ENCODE measurements at regions not wholly inside any gene's neighbourhood (a gene's known extent, or its start where the extent isn't known, plus 50 kb on each side); places are given as distances from the start of the nearest gene placed in this dataset.
"Not testable (repeated sequence)": the region's sequence is repeated elsewhere in the genome, so short reads cannot be mapped to it uniquely, and the experiment has no call there.

GRCh38 chrX:74187211-74187610 lies 116.8 kb upstream of the ZCCHC13 start:
- H3K27me3 ChIP-seq (ENCODE audit: insufficient read depth, poor library complexity, severe bottlenecking), result no peaks in the 10 kb centered on the region
- no peak for TF ChIP-seq CTCF (IDR thresholded peaks at IDR 0.05; ENCODE audit: poor library complexity, severe bottlenecking)
- no peak overlapping the region for H3K27ac ChIP-seq (ENCODE audit: poor library complexity, severe bottlenecking)
- no peak for DNase-seq (ENCODE audit: low spot score)
- H3K4me3 ChIP-seq (ENCODE audit: severe bottlenecking), result no peak overlapping the region
- H3K9me3 ChIP-seq (ENCODE audit: severe bottlenecking), result no peaks in the 10 kb centered on the region
- no peak for ATAC-seq (ENCODE audit: low read depth)
- H3K36me3 ChIP-seq (ENCODE audit: low read depth), result no peaks in the 10 kb centered on the region
- H3K4me1 ChIP-seq (ENCODE audit: insufficient read depth, poor library complexity, severe bottlenecking), result no peaks in the 10 kb centered on the region

- ATAC-seq (ENCODE audit: low read depth); DNase-seq (ENCODE audit: low spot score); H3K4me3 ChIP-seq (ENCODE audit: severe bottlenecking); H3K4me1 ChIP-seq (ENCODE audit: insufficient read depth, poor library complexity, severe bottlenecking); H3K36me3 ChIP-seq (ENCODE audit: low read depth); H3K27ac ChIP-seq (ENCODE audit: poor library complexity, severe bottlenecking); H3K9me3 ChIP-seq (ENCODE audit: severe bottlenecking); H3K27me3 ChIP-seq (ENCODE audit: insufficient read depth, poor library complexity, severe bottlenecking): not testable (repeated sequence)
These were observed 120.9 kb upstream of the ZCCHC13 start for GRCh38 chrX:74183047-74183446.

GRCh38 chrX:74181976-74182375 lies 122.0 kb upstream of the ZCCHC13 start:
- not testable (repeated sequence) for H3K9me3 ChIP-seq (ENCODE audit: severe bottlenecking); H3K27me3 ChIP-seq (ENCODE audit: insufficient read depth, poor library complexity, severe bottlenecking); H3K27ac ChIP-seq (ENCODE audit: poor library complexity, severe bottlenecking); H3K4me3 ChIP-seq (ENCODE audit: severe bottlenecking); H3K36me3 ChIP-seq (ENCODE audit: low read depth); DNase-seq (ENCODE audit: low spot score); ATAC-seq (ENCODE audit: low read depth); H3K4me1 ChIP-seq (ENCODE audit: insufficient read depth, poor library complexity, severe bottlenecking)

- Histone ChIP-seq H3K4me3 (ENCODE audit: severe bottlenecking) (no peak overlapping the region), H3K36me3 (ENCODE audit: low read depth) (no peaks in the 10 kb centered on the region), H3K9me3 (ENCODE audit: severe bottlenecking) (no peaks in the 10 kb centered on the region), H3K27me3 (ENCODE audit: insufficient read depth, poor library complexity, severe bottlenecking) (no peaks in the 10 kb centered on the region), H3K27ac (ENCODE audit: poor library complexity, severe bottlenecking) (no peak overlapping the region), H3K4me1 (ENCODE audit: insufficient read depth, poor library complexity, severe bottlenecking) (no peaks in the 10 kb centered on the region)
- ATAC-seq (ENCODE audit: low read depth) (no peak), DNase-seq (ENCODE audit: low spot score) (no peak)
- TF ChIP-seq CTCF (IDR thresholded peaks at IDR 0.05; ENCODE audit: poor library complexity, severe bottlenecking), result no peak
These were observed 123.3 kb upstream of the ZCCHC13 start for GRCh38 chrX:74180716-74181115.

- Histone ChIP-seq H3K27ac (ENCODE audit: poor library complexity, severe bottlenecking) (no peak overlapping the region), H3K4me1 (ENCODE audit: insufficient read depth, poor library complexity, severe bottlenecking) (no peaks in the 10 kb centered on the region), H3K4me3 (ENCODE audit: severe bottlenecking) (no peak overlapping the region), H3K36me3 (ENCODE audit: low read depth) (no peaks in the 10 kb centered on the region), H3K27me3 (ENCODE audit: insufficient read depth, poor library complexity, severe bottlenecking) (no peaks in the 10 kb centered on the region), H3K9me3 (ENCODE audit: severe bottlenecking) (no peaks in the 10 kb centered on the region)
- ATAC-seq (ENCODE audit: low read depth) (no peak), DNase-seq (ENCODE audit: low spot score) (no peak)
- no peak for TF ChIP-seq CTCF (IDR thresholded peaks at IDR 0.05; ENCODE audit: poor library complexity, severe bottlenecking)
These were observed 124.0 kb upstream of the ZCCHC13 start for GRCh38 chrX:74179990-74180389.

- ATAC-seq (ENCODE audit: low read depth) (no peak), DNase-seq (ENCODE audit: low spot score) (no peak)
- H3K4me3 ChIP-seq (ENCODE audit: severe bottlenecking), result no peak overlapping the region
- no peaks in the 10 kb centered on the region for H3K36me3 ChIP-seq (ENCODE audit: low read depth)
- H3K4me1 ChIP-seq (ENCODE audit: insufficient read depth, poor library complexity, severe bottlenecking), result no peaks in the 10 kb centered on the region
- H3K9me3 ChIP-seq (ENCODE audit: severe bottlenecking), result no peaks in the 10 kb centered on the region
- no peak for TF ChIP-seq CTCF (IDR thresholded peaks at IDR 0.05; ENCODE audit: poor library complexity, severe bottlenecking)
- H3K27ac ChIP-seq (ENCODE audit: poor library complexity, severe bottlenecking), result no peak overlapping the region
- H3K27me3 ChIP-seq (ENCODE audit: insufficient read depth, poor library complexity, severe bottlenecking), result no peaks in the 10 kb centered on the region
These were observed 124.5 kb upstream of the ZCCHC13 start for GRCh38 chrX:74179499-74179898.

All from RWPE2 (cell line).